ENCODE measurements at regions not wholly inside any gene's neighbourhood (a gene's known extent, or its start where the extent isn't known, plus 50 kb on each side); places are given as distances from the start of the nearest gene placed in this dataset.

- in situ Hi-C loops (cut with HindIII; ENCODE audit: low sequenced_read_pairs), result no loop called here
- DNase-seq (ENCODE audit: low spot score), result no peak
Observed at GRCh38 chr4:171759274-171759673, 53.9 kb upstream of the GALNTL6 start.

GRCh38 chr4:171751538-171751937, 61.7 kb upstream of the GALNTL6 start:
- in situ Hi-C loops (cut with HindIII; ENCODE audit: low sequenced_read_pairs), result no loop called here
- no peak for DNase-seq (ENCODE audit: low spot score)

GRCh38 chr4:171746418-171746817, 66.8 kb upstream of the GALNTL6 start:
- in situ Hi-C loops (cut with HindIII; ENCODE audit: low sequenced_read_pairs), result no loop called here
- no peak for DNase-seq (ENCODE audit: low spot score)

GRCh38 chr4:171742436-171742835, 70.8 kb upstream of the GALNTL6 start:
- no peak for DNase-seq (ENCODE audit: low spot score)
- in situ Hi-C loops (cut with HindIII; ENCODE audit: low sequenced_read_pairs), result no loop called here

GRCh38 chr4:171727185-171727584, 86.0 kb upstream of the GALNTL6 start:
- in situ Hi-C loops (cut with HindIII; ENCODE audit: low sequenced_read_pairs), result no loop called here
- DNase-seq (ENCODE audit: low spot score), result no peak

- no peak for DNase-seq (ENCODE audit: low spot score)
- in situ Hi-C loops (cut with HindIII; ENCODE audit: low sequenced_read_pairs), result no loop called here
Observed at GRCh38 chr4:171721937-171722336, 91.3 kb upstream of the GALNTL6 start.

GRCh38 chr4:171719691-171720090, 93.5 kb upstream of the GALNTL6 start:
- in situ Hi-C loops (cut with HindIII; ENCODE audit: low sequenced_read_pairs), result no loop called here
- DNase-seq (ENCODE audit: low spot score), result no peak

- DNase-seq (ENCODE audit: low spot score), result no peak
- in situ Hi-C loops (cut with HindIII; ENCODE audit: low sequenced_read_pairs), result no loop called here
Observed at GRCh38 chr4:171718665-171719064, 94.5 kb upstream of the GALNTL6 start.

GRCh38 chr4:171718069-171718468, 95.1 kb upstream of the GALNTL6 start:
- no peak for DNase-seq (ENCODE audit: low spot score)
- in situ Hi-C loops (cut with HindIII; ENCODE audit: low sequenced_read_pairs), result no loop called here

- in situ Hi-C loops (cut with HindIII; ENCODE audit: low sequenced_read_pairs), result no loop called here
- no peak for DNase-seq (ENCODE audit: low spot score)
Observed at GRCh38 chr4:171717231-171717741, 95.9 kb upstream of the GALNTL6 start.

GRCh38 chr4:171715973-171716372, 97.2 kb upstream of the GALNTL6 start:
- no peak for DNase-seq (ENCODE audit: low spot score)

GRCh38 chr4:171714791-171715454, 98.3 kb upstream of the GALNTL6 start:
- DNase-seq (ENCODE audit: low spot score), result no peak
- in situ Hi-C loops (cut with HindIII; ENCODE audit: low sequenced_read_pairs), result no loop called here

More at GRCh38 chr4:171715973-171716372, 97.2 kb upstream of the GALNTL6 start:
- in situ Hi-C loops (cut with HindIII; ENCODE audit: low sequenced_read_pairs), result no loop called here

GRCh38 chr4:171710743-171711142, 102.5 kb upstream of the GALNTL6 start:
- in situ Hi-C loops (cut with HindIII; ENCODE audit: low sequenced_read_pairs), result no loop called here
- DNase-seq (ENCODE audit: low spot score), result no peak

- no peak for DNase-seq (ENCODE audit: low spot score)
- in situ Hi-C loops (cut with HindIII; ENCODE audit: low sequenced_read_pairs), result no loop called here
Observed at GRCh38 chr4:171676555-171677215, 136.5 kb upstream of the GALNTL6 start.

GRCh38 chr4:171674781-171675180, 138.4 kb upstream of the GALNTL6 start:
- DNase-seq (ENCODE audit: low spot score), result no peak
- in situ Hi-C loops (cut with HindIII; ENCODE audit: low sequenced_read_pairs), result no loop called here

GRCh38 chr4:171668403-171668802, 144.8 kb upstream of the GALNTL6 start:
- DNase-seq (ENCODE audit: low spot score), result no peak
- in situ Hi-C loops (cut with HindIII; ENCODE audit: low sequenced_read_pairs), result no loop called here

GRCh38 chr4:171667906-171668305, 145.3 kb upstream of the GALNTL6 start:
- no peak for DNase-seq (ENCODE audit: low spot score)
- in situ Hi-C loops (cut with HindIII; ENCODE audit: low sequenced_read_pairs), result no loop called here

GRCh38 chr4:171651071-171651470, 162.1 kb upstream of the GALNTL6 start:
- DNase-seq (ENCODE audit: low spot score), result no peak
- in situ Hi-C loops (cut with HindIII; ENCODE audit: low sequenced_read_pairs), result no loop called here

- DNase-seq (ENCODE audit: low spot score), result no peak
- in situ Hi-C loops (cut with HindIII; ENCODE audit: low sequenced_read_pairs), result no loop called here
Observed at GRCh38 chr4:171650543-171650942, 162.7 kb upstream of the GALNTL6 start.

GRCh38 chr4:171648926-171649325, 164.3 kb upstream of the GALNTL6 start:
- in situ Hi-C loops (cut with HindIII; ENCODE audit: low sequenced_read_pairs), result no loop called here
- no peak for DNase-seq (ENCODE audit: low spot score)

GRCh38 chr4:171646984-171647383, 166.2 kb upstream of the GALNTL6 start:
- in situ Hi-C loops (cut with HindIII; ENCODE audit: low sequenced_read_pairs), result no loop called here
- DNase-seq (ENCODE audit: low spot score), result no peak

Measured in G401 (cell line).